Lower lobe of right lung (tissue), 2 donors: ENCODE measurements at regions not wholly inside any gene's neighbourhood (a gene's known extent, or its start where the extent isn't known, plus 50 kb on each side); places are given as distances from the start of the nearest gene placed in this dataset.

ENCODE experiments used
- ATAC-seq, 2 donors: fragments of 200-7000 bp; cut with Tn5 transposase; one replicate each; pipeline ENCODE4 v1.9.1; 2020 to 2022; ENCODE audit warnings: mild to moderate bottlenecking in 2 of 2, moderate library complexity in 2 of 2
- DNase-seq: peaks from one replicate; pipeline ENCODE4 v3.0.0-alpha.2; 2020
- H3K27ac ChIP-seq: fragments of 200-600 bp; one replicate; pipeline ENCODE4 v1.8.0; 2022
- H3K27me3 ChIP-seq: fragments of 200-600 bp; one replicate; pipeline ENCODE4 v1.8.0; 2022; ENCODE audit warnings: low read depth
- H3K36me3 ChIP-seq: fragments of 200-600 bp; one replicate; pipeline ENCODE4 v1.8.0; 2022; ENCODE audit warnings: mild to moderate bottlenecking
- H3K4me1 ChIP-seq: fragments of 200-600 bp; one replicate; pipeline ENCODE4 v1.8.0; 2022
- H3K4me3 ChIP-seq: fragments of 200-600 bp; one replicate; pipeline ENCODE4 v1.8.0; 2022; ENCODE audit warnings: mild to moderate bottlenecking
- H3K9me3 ChIP-seq: fragments of 200-600 bp; one replicate; pipeline ENCODE4 v1.8.0; 2022
- CTCF ChIP-seq: fragments of 200-600 bp; IDR thresholded peaks from one replicate; pipeline ENCODE4 v1.8.0; 2022; ENCODE audit warnings: antibody characterized with exemption, mild to moderate bottlenecking
- intact Hi-C: fragments of 100-400 bp; cut with DNase I; formaldehyde crosslinking; loops from one replicate; pipeline ENCODE4 v1.11.0; 2022
- donor health status: DM: no; HTN: yes; CAD: no; lungs with severe emphysema.

GRCh38 chr2:146579147-146579930 lies 1265.5 kb upstream of the ACVR2A start:
- DNase-seq (no peak), ATAC-seq (no peak)
- Histone ChIP-seq H3K27me3 (no peaks in the 10 kb centered on the region), H3K4me3 (no peak overlapping the region), H3K27ac (no peak overlapping the region), H3K9me3 (no peaks in the 10 kb centered on the region), H3K36me3 (no peaks in the 10 kb centered on the region), H3K4me1 (no peaks in the 10 kb centered on the region)
- intact Hi-C loops: no loop called here
- no peak for TF ChIP-seq CTCF

- DNase-seq: no peak
- Histone ChIP-seq H3K9me3 (no peaks in the 10 kb centered on the region), H3K36me3 (no peaks in the 10 kb centered on the region), H3K27me3 (no peaks in the 10 kb centered on the region), H3K27ac (no peak overlapping the region), H3K4me1 (no peaks in the 10 kb centered on the region), H3K4me3 (no peak overlapping the region)
- ATAC-seq: no peak
- intact Hi-C loops: no loop called here
- no peak for TF ChIP-seq CTCF
Observed at GRCh38 chr2:146576339-146577111, 1268.3 kb upstream of the ACVR2A start.

- Histone ChIP-seq H3K27ac (no peak overlapping the region), H3K4me1 (no peaks in the 10 kb centered on the region), H3K4me3 (no peak overlapping the region), H3K27me3 (no peaks in the 10 kb centered on the region), H3K36me3 (no peaks in the 10 kb centered on the region), H3K9me3 (no peaks in the 10 kb centered on the region)
- intact Hi-C loops: no loop called here
- no peak for TF ChIP-seq CTCF
- ATAC-seq (no peak), DNase-seq (no peak)
Observed at GRCh38 chr2:146572598-146572997, 1272.2 kb upstream of the ACVR2A start.

GRCh38 chr2:146561996-146562395 lies 1282.8 kb upstream of the ACVR2A start:
- no peak overlapping the region for H3K27ac ChIP-seq
- H3K36me3 ChIP-seq: no peaks in the 10 kb centered on the region
- DNase-seq (no peak), ATAC-seq (no peak)
- H3K4me3 ChIP-seq: no peak overlapping the region
- no peak for TF ChIP-seq CTCF
- no peaks in the 10 kb centered on the region for H3K4me1 ChIP-seq
- intact Hi-C loops: no loop called here
- no peaks in the 10 kb centered on the region for H3K27me3 ChIP-seq
- H3K9me3 ChIP-seq: no peaks in the 10 kb centered on the region

GRCh38 chr2:146547236-146547635 lies 1297.6 kb upstream of the ACVR2A start:
- no peak for ATAC-seq
- intact Hi-C loops: no loop called here
- Histone ChIP-seq H3K9me3 (no peaks in the 10 kb centered on the region), H3K4me1 (no peaks in the 10 kb centered on the region), H3K4me3 (no peak overlapping the region), H3K36me3 (no peaks in the 10 kb centered on the region), H3K27me3 (no peaks in the 10 kb centered on the region), H3K27ac (no peak overlapping the region)
- DNase-seq: no peak
- TF ChIP-seq CTCF: no peak
